Heart left ventricle (tissue), 16 donors: ENCODE measurements at regions not wholly inside any gene's neighbourhood (a gene's known extent, or its start where the extent isn't known, plus 50 kb on each side); places are given as distances from the start of the nearest gene placed in this dataset.
A peak's percentile ranks its signal among the peaks of the same experiment; 100 is the strongest.

Experiments used
- ATAC-seq, 4 donors: fragments of 200-7000 bp; cut with Tn5 transposase; one replicate each; pipeline ENCODE4 v1.9.1; 2020 to 2022; ENCODE audit warnings: moderate library complexity in 4 of 4, mild to moderate bottlenecking in 3 of 4, moderate number of reproducible peaks in 1 of 4
- DNase-seq, 5 donors: peaks; one replicate each; pipeline ENCODE4 v3.0.0-alpha.2; 2020
- H3K27ac ChIP-seq, 12 donors: fragments of 200-600 bp; sonication (generic) in 4 of 12; one replicate each; pipeline versions ENCODE4 v1.5.0 to v1.8.0; 2016 to 2022; ENCODE audit warnings: mild to moderate bottlenecking in 2 of 12
- H3K27me3 ChIP-seq, 9 donors: fragments of 200-600 bp; sonication (generic) in 2 of 9; one replicate each; pipeline versions ENCODE4 v1.5.1 to v1.8.0; 2016 to 2022; ENCODE audit warnings: mild to moderate bottlenecking in 3 of 9
- H3K36me3 ChIP-seq, 9 donors: fragments of 200-600 bp; sonication (generic) in 2 of 9; one replicate each; pipeline versions ENCODE4 v1.5.0 to v1.8.0; 2018 to 2022; ENCODE audit warnings: mild to moderate bottlenecking in 2 of 9
- H3K4me1 ChIP-seq, 12 donors: fragments of 200-600 bp; sonication (generic) in 4 of 12; one replicate each; pipeline versions ENCODE4 v1.5.0 to v1.8.0; 2016 to 2022; ENCODE audit warnings: mild to moderate bottlenecking in 3 of 12
- H3K4me3 ChIP-seq, 12 donors: fragments of 200-600 bp; sonication (generic) in 4 of 12; one replicate each; pipeline versions ENCODE4 v1.5.0 to v1.8.0; 2017 to 2022; ENCODE audit warnings: mild to moderate bottlenecking in 9 of 12, moderate library complexity in 4 of 12
- H3K9me3 ChIP-seq, 12 donors: fragments of 200-600 bp; sonication (generic) in 4 of 12; one replicate each; pipeline versions ENCODE4 v1.5.0 to v1.8.0; 2016 to 2022; ENCODE audit warnings: mild to moderate bottlenecking in 1 of 12
- POLR2A ChIP-seq, 2 donors: fragments of 450-650 bp; IDR thresholded peaks; one replicate each; pipeline ENCODE4 v1.6.1; 2017; ENCODE audit warnings: antibody characterized with exemption in 2 of 2, mild to moderate bottlenecking in 2 of 2, moderate library complexity in 2 of 2
- WGBS, 4 donors: extraction: QIAGEN DNeasy Blood & Tissue Kit in 2 of 4; methylation state at CpG; one replicate each; pipeline versions ENCODE4 v1.1.5 to v1.1.7; 2013 to 2018; 5-methylcytosine and 5-hydroxymethylcytosine counted together
- intact Hi-C, 10 donors: fragments of 100-400 bp; cut with DNase I; formaldehyde crosslinking; loops; one replicate each; pipeline versions ENCODE4 v1.11.1 to v1.14.2; 2022
- TF ChIP-seq, protein P1 (sequence below), 12 donors: fragments of 200-600 bp; sonication (generic) in 4 of 12; IDR thresholded peaks; one replicate each; pipeline versions ENCODE4 v1.5.0 to v1.8.0; 2018 to 2022; ENCODE audit warnings: antibody characterized with exemption in 12 of 12, mild to moderate bottlenecking in 5 of 12
- donor health status: ischemic (EF 13 %, LVEDD 7.1; RV severe dilation, severe dysfunction).
- donor health status: healthy with polysubstance abuse.
- donor health status: DM: no; HTN: yes; CAD: no.
- donor health status: DM: no; HTN: no; CAD: no.
- donor health status: ischemic (EF 25% LVEDD 6.9; RV normal size, moderate dysfunction).
- donor health status: ischemic (EF 25% LVEDD 5.7; RV mildly dilated, moderate dysfunction).
- donor health status: healthy.
- donor health status: DM: yes; HTN: yes; CAD: no.
- donor health status: ischemic (EF 35%, LVEDD 5.7; RV mildly dilated, moderate dysfunction).
- donor health status: nonischemic (EF 11% LVEDD 7.7; RV severe dilation, severe dysfunction).
- donor health status: DM: yes; HTN: yes; CAD: no.
- donor health status: PGD.
- donor health status: ischemic (EF 29% LVEDD 5.4; RV normal size, mild dysfunction).
- donor health status: nonischemic (EF 23%, LVEDD 6.1; RV moderate dilation, normal function).

DNA sequence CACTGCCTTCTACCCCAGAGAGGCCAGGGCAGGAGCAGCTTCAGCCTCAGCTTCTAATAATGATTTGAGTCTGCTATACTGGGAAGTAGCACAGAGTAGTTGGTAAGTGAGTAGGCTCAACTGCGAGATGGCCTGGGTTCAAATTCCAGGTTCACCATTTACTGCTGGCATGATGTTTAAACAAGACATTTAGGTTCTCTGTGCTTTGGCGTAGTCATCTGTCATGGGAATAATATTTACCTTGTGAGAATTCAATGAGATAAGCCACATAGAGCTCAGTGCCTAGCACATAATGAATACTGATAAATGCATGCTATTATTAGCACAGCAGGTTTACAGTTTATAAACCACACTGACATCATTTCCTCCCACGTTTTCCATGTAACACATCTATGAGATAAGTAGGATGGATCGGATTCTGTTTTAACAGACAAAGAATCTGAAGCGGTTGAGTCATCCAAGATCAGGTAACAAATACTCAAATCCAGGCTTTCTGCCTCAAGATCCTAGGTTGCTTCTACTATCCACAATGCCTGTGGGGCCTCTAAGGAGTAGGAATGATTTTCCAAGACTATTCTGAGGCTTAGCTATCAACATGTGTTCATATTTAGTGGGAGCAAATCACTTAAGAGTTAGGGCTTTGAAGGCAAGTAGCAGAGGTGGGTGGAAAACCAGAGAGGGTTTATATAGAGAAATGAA is 72.9 kb upstream of the DTNBP1 start:
- WGBS, 4 donors, result 35 to 47% (median 40%) methylated on average over 5 of the region's 5 CpGs
- Histone ChIP-seq H3K9me3 (no peaks in the 10 kb centered on the region), H3K27me3 (no peaks in the 10 kb centered on the region), H3K27ac (no peak overlapping the region), H3K36me3 (no peaks in the 10 kb centered on the region), H3K4me1 (peaks cover 0 to 6% (median 2%) of the 10 kb centered on the region in 12 donors), H3K4me3 (no peak overlapping the region)
- TF ChIP-seq, protein P1, sequence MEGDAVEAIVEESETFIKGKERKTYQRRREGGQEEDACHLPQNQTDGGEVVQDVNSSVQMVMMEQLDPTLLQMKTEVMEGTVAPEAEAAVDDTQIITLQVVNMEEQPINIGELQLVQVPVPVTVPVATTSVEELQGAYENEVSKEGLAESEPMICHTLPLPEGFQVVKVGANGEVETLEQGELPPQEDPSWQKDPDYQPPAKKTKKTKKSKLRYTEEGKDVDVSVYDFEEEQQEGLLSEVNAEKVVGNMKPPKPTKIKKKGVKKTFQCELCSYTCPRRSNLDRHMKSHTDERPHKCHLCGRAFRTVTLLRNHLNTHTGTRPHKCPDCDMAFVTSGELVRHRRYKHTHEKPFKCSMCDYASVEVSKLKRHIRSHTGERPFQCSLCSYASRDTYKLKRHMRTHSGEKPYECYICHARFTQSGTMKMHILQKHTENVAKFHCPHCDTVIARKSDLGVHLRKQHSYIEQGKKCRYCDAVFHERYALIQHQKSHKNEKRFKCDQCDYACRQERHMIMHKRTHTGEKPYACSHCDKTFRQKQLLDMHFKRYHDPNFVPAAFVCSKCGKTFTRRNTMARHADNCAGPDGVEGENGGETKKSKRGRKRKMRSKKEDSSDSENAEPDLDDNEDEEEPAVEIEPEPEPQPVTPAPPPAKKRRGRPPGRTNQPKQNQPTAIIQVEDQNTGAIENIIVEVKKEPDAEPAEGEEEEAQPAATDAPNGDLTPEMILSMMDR (IDR thresholded peaks at IDR 0.05), result no peak
- no peak for TF ChIP-seq POLR2A (IDR thresholded peaks at IDR 0.05)
- ATAC-seq (peak in 2 of 4 donors; percentile 18 to 33), DNase-seq (no peak)
- intact Hi-C loops, result no loop called here

DNA sequence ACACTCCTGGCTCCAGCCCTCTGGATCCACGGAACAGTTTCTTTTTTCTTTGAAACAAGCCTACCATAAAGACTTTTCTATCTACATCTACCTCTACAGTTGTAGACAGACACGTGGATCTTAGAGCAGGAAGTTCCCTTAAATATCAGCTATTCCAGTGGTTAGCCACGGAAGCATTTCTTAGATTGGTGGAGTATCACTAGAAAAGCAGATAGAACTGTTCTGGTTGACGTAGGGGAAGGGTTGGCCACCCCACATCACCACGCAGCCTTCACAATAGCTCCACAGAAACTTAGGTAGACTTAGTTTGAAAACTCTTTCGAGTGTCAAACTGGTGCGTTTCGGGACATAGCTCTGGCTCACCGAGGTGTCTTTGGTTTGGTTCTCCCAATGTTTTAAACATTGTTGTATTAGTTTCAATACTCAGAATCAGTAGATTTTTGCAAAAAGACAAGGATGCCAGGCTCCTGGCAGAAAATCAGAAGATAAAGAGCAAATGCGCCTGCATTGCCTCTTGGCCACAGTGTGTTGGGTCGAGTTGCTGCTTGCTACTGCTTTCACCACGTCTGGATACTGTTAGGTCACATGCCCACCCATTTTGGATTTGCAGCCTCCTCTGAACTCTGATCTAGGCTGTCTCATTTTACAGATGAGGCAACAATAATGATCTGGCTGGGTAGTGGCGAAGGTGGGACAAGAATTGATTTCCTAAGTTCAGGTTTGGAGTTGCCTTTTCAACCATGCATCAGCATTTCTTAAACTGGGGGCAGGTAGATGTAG is 71.5 kb upstream of the DTNBP1 start:
- no peak for ATAC-seq

DNA sequence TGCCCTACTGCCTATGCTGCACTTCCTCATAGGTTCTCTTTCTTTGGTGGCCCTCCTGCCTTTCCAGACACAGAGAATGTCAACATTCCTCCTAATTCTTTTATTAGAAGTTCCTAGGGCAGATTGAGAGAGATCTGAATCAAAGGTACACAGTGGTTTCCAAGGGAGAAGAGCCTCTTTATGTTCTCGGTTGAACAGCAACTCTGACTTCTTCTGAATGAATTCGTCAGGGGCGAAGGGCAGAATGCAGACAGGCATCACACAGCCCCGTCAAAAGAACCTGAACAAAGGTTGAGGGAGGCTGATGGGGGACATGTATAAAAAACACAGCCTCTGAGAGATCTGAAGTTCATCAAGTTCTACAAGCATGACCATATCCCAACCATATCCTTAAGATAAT is 68.1 kb upstream of the DTNBP1 start:
- no peaks in the 10 kb centered on the region for H3K27me3 ChIP-seq
- no peak for ATAC-seq
- 96 to 98% (median 97%) methylated on average over 4 of the region's 4 CpGs for WGBS, 4 donors
- no peaks in the 10 kb centered on the region for H3K36me3 ChIP-seq
- peaks cover 0 to 6% (median under 1%) of the 10 kb centered on the region in 12 donors for H3K4me1 ChIP-seq
- H3K9me3 ChIP-seq, result no peaks in the 10 kb centered on the region
- H3K4me3 ChIP-seq, result no peak overlapping the region
- TF ChIP-seq, protein P1 (IDR thresholded peaks at IDR 0.05), result no peak
- TF ChIP-seq POLR2A (IDR thresholded peaks at IDR 0.05), result no peak
- DNase-seq, result no peak
- H3K27ac ChIP-seq, result no peak overlapping the region
- intact Hi-C loops, result no loop called here

More for the DNA sequence above, 71.5 kb upstream of the DTNBP1 start:
- Histone ChIP-seq H3K27ac (no peak overlapping the region), H3K4me1 (peaks cover 0 to 6% (median 2%) of the 10 kb centered on the region in 12 donors), H3K9me3 (no peaks in the 10 kb centered on the region), H3K27me3 (no peaks in the 10 kb centered on the region), H3K36me3 (no peaks in the 10 kb centered on the region), H3K4me3 (no peak overlapping the region)
- no peak for DNase-seq
- 73 to 89% (median 77%) methylated on average over 13 of the region's 13 CpGs for WGBS, 4 donors
- TF ChIP-seq POLR2A (IDR thresholded peaks at IDR 0.05), result no peak
- TF ChIP-seq, protein P1 (IDR thresholded peaks at IDR 0.05), result no peak
- intact Hi-C loops, result no loop called here

DNA sequence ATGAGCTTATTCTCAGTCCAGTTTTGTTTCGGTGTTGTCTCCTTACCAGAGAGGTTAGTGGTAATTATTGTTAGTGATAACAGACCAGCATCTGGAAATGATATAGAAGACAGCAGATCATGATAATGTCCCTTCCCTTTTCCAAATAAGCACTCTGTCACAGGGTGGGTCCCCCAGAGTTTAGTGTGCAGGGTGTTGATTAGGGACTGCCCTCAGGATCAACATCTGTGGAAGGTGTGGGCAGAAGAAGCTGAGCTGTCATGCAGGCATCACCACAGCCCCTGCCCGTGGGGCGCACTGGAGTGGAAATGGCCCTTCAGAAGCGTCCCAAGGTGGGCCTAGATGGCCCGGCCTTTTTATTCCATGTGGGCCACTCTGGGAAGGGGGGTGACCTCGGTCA is 67.6 kb upstream of the DTNBP1 start:
- Histone ChIP-seq H3K27me3 (no peaks in the 10 kb centered on the region), H3K9me3 (no peaks in the 10 kb centered on the region), H3K36me3 (no peaks in the 10 kb centered on the region), H3K4me1 (peaks cover 0 to 2% (median 0%) of the 10 kb centered on the region in 12 donors), H3K4me3 (no peak overlapping the region), H3K27ac (no peak overlapping the region)
- TF ChIP-seq, protein P1 (IDR thresholded peaks at IDR 0.05), result no peak
- TF ChIP-seq POLR2A (IDR thresholded peaks at IDR 0.05), result no peak
- intact Hi-C loops, result no loop called here
- WGBS, 4 donors, result 91 to 95% (median 94%) methylated on average over 5 to 6 of the region's 6 CpGs
- DNase-seq, result no peak
- ATAC-seq, result no peak
